Right lobe of liver (tissue), 6 donors: ENCODE measurements at regions not wholly inside any gene's neighbourhood (a gene's known extent, or its start where the extent isn't known, plus 50 kb on each side); places are given as distances from the start of the nearest gene placed in this dataset.
"Not testable (repeated sequence)": the region's sequence is repeated elsewhere in the genome, so short reads cannot be mapped to it uniquely, and the experiment has no call there.

Experiments
- ATAC-seq, 4 donors: fragments of 200-7000 bp; cut with Tn5 transposase; one replicate each; pipeline ENCODE4 v1.9.1; 2020; ENCODE audit warnings: mild to moderate bottlenecking in 4 of 4, moderate library complexity in 4 of 4
- DNase-seq, 3 donors: peaks; one replicate each; pipeline ENCODE4 v3.0.0-alpha.2; 2020
- H3K27ac ChIP-seq, 3 donors: fragments of 200-600 bp; one replicate each; pipeline ENCODE4 v1.8.0; 2022
- H3K27me3 ChIP-seq, 2 donors: fragments of 200-600 bp; one replicate each; pipeline ENCODE4 v1.8.0; 2022
- H3K36me3 ChIP-seq, 4 donors: fragments of 200-600 bp; sonication (generic) in 1 of 4; one replicate each; pipeline versions ENCODE4 v1.5.1 to v1.8.0; 2017 to 2022; ENCODE audit warnings: control low read depth in 1 of 4
- H3K4me1 ChIP-seq, 4 donors: fragments of 200-600 bp; sonication (generic) in 1 of 4; one replicate each; pipeline versions ENCODE4 v1.5.1 to v1.8.0; 2017 to 2022; ENCODE audit warnings: control low read depth in 1 of 4
- H3K4me3 ChIP-seq, 3 donors: fragments of 200-600 bp; one replicate each; pipeline ENCODE4 v1.8.0; 2022
- H3K9me3 ChIP-seq, 4 donors: fragments of 200-600 bp; sonication (generic) in 1 of 4; one replicate each; pipeline versions ENCODE4 v1.5.1 to v1.8.0; 2017 to 2022; ENCODE audit warnings: control low read depth in 1 of 4
- CTCF ChIP-seq, 4 donors: fragments of 200-600 bp in 3 of 4; fragments of 450-650 bp in 1 of 4; IDR thresholded peaks; one replicate each; pipeline versions ENCODE4 v1.5.1 to v1.8.0; 2016 to 2022; ENCODE audit warnings: antibody characterized with exemption in 4 of 4, mild to moderate bottlenecking in 2 of 4
- POLR2A ChIP-seq: fragments of 450-650 bp; IDR thresholded peaks from one replicate; pipeline ENCODE4 v1.6.1; 2017; ENCODE audit warnings: antibody characterized with exemption, mild to moderate bottlenecking
- WGBS: methylation state at CpG from one replicate; pipeline ENCODE4 v1.1.6; 2018; ENCODE audit warnings: low coverage, low lambda C conversion rate; ENCODE audit not compliant: insufficient coverage; ENCODE audit errors: missing lambda C conversion rate; 5-methylcytosine and 5-hydroxymethylcytosine counted together
- intact Hi-C, 2 donors: fragments of 100-400 bp; cut with DNase I; formaldehyde crosslinking; loops; one replicate each; pipeline versions ENCODE4 v1.11.2 to v1.14.1; 2022
- donor health status: DM: no; HTN: yes; CAD: no.
- donor health status: DM: no; HTN: no; CAD: no.
- donor health status: DM: no; HTN: no; CAD: no.
- donor health status: DM: no; HTN: yes; CAD: no.
- donor health status: DM: no; HTN: yes; CAD: no.

GRCh38 chr19:31537136-31537535, 187.9 kb upstream of the TSHZ3 start:
- H3K36me3 ChIP-seq: no peaks in the 10 kb centered on the region
- ATAC-seq (no peak), DNase-seq (no peak)
- H3K4me3 ChIP-seq: no peak overlapping the region
- H3K27me3 ChIP-seq: no peaks in the 10 kb centered on the region
- intact Hi-C loops: no loop called here
- WGBS: 83% methylated on average over 3 of the region's 3 CpGs
- no peaks in the 10 kb centered on the region for H3K4me1 ChIP-seq
- TF ChIP-seq POLR2A: no peak
- no peak for TF ChIP-seq CTCF (IDR thresholded peaks at IDR 0.05)
- no peaks in the 10 kb centered on the region for H3K9me3 ChIP-seq
- H3K27ac ChIP-seq: no peak overlapping the region

- H3K9me3 ChIP-seq, H3K27me3 ChIP-seq, H3K27ac ChIP-seq, H3K36me3 ChIP-seq, DNase-seq, intact Hi-C loops, H3K4me3 ChIP-seq, H3K4me1 ChIP-seq, ATAC-seq: not testable (repeated sequence)
- WGBS: 32% methylated on average over 5 of the region's 5 CpGs
Observed at GRCh38 chr19:31537902-31538301, 188.7 kb upstream of the TSHZ3 start.

DNA sequence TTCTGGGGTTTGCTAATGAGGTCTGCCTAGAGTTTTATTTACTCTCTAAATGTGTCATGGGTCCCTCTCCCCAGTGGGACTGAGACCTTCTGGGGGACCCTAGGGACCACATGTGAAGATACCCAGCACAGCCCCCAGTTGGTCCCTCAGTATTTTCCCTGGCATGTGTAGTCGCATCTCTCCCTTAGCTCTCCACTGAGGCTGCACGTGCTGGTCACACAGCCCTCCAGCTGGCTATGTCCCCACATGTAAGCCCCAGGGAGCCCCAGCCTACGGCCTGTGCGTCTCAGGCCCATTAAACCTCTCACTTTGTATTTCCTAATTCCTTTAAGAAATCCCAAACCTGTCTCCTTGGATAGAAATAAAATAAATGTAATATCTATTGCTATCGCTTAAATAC, 189.6 kb upstream of the TSHZ3 start:
- TF ChIP-seq POLR2A (no peak), CTCF (IDR thresholded peaks at IDR 0.05) (no peak)
- H3K27me3 ChIP-seq: no peaks in the 10 kb centered on the region
- no peaks in the 10 kb centered on the region for H3K9me3 ChIP-seq
- H3K4me3 ChIP-seq: no peak overlapping the region
- ATAC-seq (no peak), DNase-seq (no peak)
- WGBS: 66% methylated on average over 4 of the region's 5 CpGs
- intact Hi-C loops: no loop called here
- H3K36me3 ChIP-seq: no peaks in the 10 kb centered on the region
- no peaks in the 10 kb centered on the region for H3K4me1 ChIP-seq
- no peak overlapping the region for H3K27ac ChIP-seq

- no peak for DNase-seq
- TF ChIP-seq CTCF (IDR thresholded peaks at IDR 0.05) (no peak), POLR2A (no peak)
- H3K27ac ChIP-seq: no peak overlapping the region
Observed at GRCh38 chr19:31539386-31539785, 190.2 kb upstream of the TSHZ3 start.

GRCh38 chr19:31541396-31541795, 192.2 kb upstream of the TSHZ3 start:
- TF ChIP-seq CTCF (IDR thresholded peaks at IDR 0.05): no peak
- TF ChIP-seq POLR2A: no peak
- Histone ChIP-seq H3K36me3 (no peaks in the 10 kb centered on the region), H3K27me3 (no peaks in the 10 kb centered on the region), H3K27ac (no peak overlapping the region), H3K9me3 (no peaks in the 10 kb centered on the region), H3K4me3 (no peak overlapping the region), H3K4me1 (no peaks in the 10 kb centered on the region)
- 13% methylated on average over 2 of the region's 2 CpGs for WGBS
- DNase-seq (no peak), ATAC-seq (no peak)
- intact Hi-C loops: no loop called here

More at GRCh38 chr19:31539386-31539785, 190.2 kb upstream of the TSHZ3 start:
- Histone ChIP-seq H3K9me3 (no peaks in the 10 kb centered on the region), H3K4me1 (no peaks in the 10 kb centered on the region), H3K27me3 (no peaks in the 10 kb centered on the region), H3K4me3 (no peak overlapping the region), H3K36me3 (no peaks in the 10 kb centered on the region)
- intact Hi-C loops: no loop called here
- WGBS: 63% methylated on average over 5 of the region's 6 CpGs
- ATAC-seq: no peak
